Stimulated activated naive CD8-positive, alpha-beta T cell treated with anti-CD3 and anti-CD28 coated beads, Interleukin-15, Interleukin-2, amounts not matched to agents 100 U/mL and 50 U/mL, for 24 hours (primary cell): ENCODE measurements at regions not wholly inside any gene's neighbourhood (a gene's known extent, or its start where the extent isn't known, plus 50 kb on each side); places are given as distances from the start of the nearest gene placed in this dataset.
"Not testable (repeated sequence)": the region's sequence is repeated elsewhere in the genome, so short reads cannot be mapped to it uniquely, and the experiment has no call there.

Source experiments
- ATAC-seq: fragments of 150-1000 bp; cut with Tn5 transposase; one replicate; pipeline ENCODE4 v1.10.0; 2021
- DNase-seq: peaks from one replicate; pipeline ENCODE4 v3.0.0; 2021

- ATAC-seq = no peak
Measured at GRCh38 chr2:189309331-189309730, 129.8 kb upstream of the COL5A2 start.

GRCh38 chr2:189312211-189312610 lies 129.1 kb upstream of the WDR75 start:
- ATAC-seq = no peak

More at GRCh38 chr2:189309331-189309730, 129.8 kb upstream of the COL5A2 start:
- no peak for DNase-seq

GRCh38 chr2:189312643-189313042 lies 128.6 kb upstream of the WDR75 start:
- DNase-seq (no peak), ATAC-seq (peak; percentile 97)

More at GRCh38 chr2:189312211-189312610, 129.1 kb upstream of the WDR75 start:
- DNase-seq = no peak

- ATAC-seq (no peak), DNase-seq (no peak)
Measured at GRCh38 chr2:189318761-189319160, 122.5 kb upstream of the WDR75 start.

GRCh38 chr2:189319424-189319823 lies 121.8 kb upstream of the WDR75 start:
- ATAC-seq, DNase-seq: not testable (repeated sequence)

- DNase-seq (no peak), ATAC-seq (no peak)
Measured at GRCh38 chr2:189327879-189328847, 113.1 kb upstream of the WDR75 start.

GRCh38 chr2:189328848-189329245 lies 112.4 kb upstream of the WDR75 start:
- DNase-seq = no peak
- ATAC-seq = no peak

GRCh38 chr2:189336276-189336975 lies 104.8 kb upstream of the WDR75 start:
- ATAC-seq (no peak), DNase-seq (no peak)

- DNase-seq (no peak), ATAC-seq (no peak)
Measured at GRCh38 chr2:189337656-189338055, 103.6 kb upstream of the WDR75 start.

- DNase-seq = no peak
- ATAC-seq = no peak
Measured at GRCh38 chr2:189338115-189338514, 103.2 kb upstream of the WDR75 start.

GRCh38 chr2:189341077-189341476 lies 100.2 kb upstream of the WDR75 start:
- no peak for DNase-seq
- ATAC-seq = peak; percentile 32

GRCh38 chr2:189344043-189344442 lies 97.2 kb upstream of the WDR75 start:
- no peak for ATAC-seq

GRCh38 chr2:189347540-189347939 lies 93.7 kb upstream of the WDR75 start:
- ATAC-seq (peak; percentile 76), DNase-seq (peak; percentile 6)

More at GRCh38 chr2:189344043-189344442, 97.2 kb upstream of the WDR75 start:
- DNase-seq = no peak

GRCh38 chr2:189348369-189348768 lies 92.9 kb upstream of the WDR75 start:
- ATAC-seq (no peak), DNase-seq (no peak)

GRCh38 chr2:189350540-189351209 lies 90.6 kb upstream of the WDR75 start:
- DNase-seq (no peak), ATAC-seq (no peak)

- ATAC-seq, DNase-seq: not testable (repeated sequence)
Measured at GRCh38 chr2:189351933-189352332, 89.3 kb upstream of the WDR75 start.

GRCh38 chr2:189357375-189357774 lies 83.9 kb upstream of the WDR75 start:
- not testable (repeated sequence) for ATAC-seq, DNase-seq

- no peak for DNase-seq
- ATAC-seq = no peak
Measured at GRCh38 chr2:189360861-189361260, 80.4 kb upstream of the WDR75 start.

- ATAC-seq = peak; percentile 81
- DNase-seq = no peak
Measured at GRCh38 chr2:189362283-189362682, 79.0 kb upstream of the WDR75 start.

GRCh38 chr2:189363559-189363958 lies 77.7 kb upstream of the WDR75 start:
- DNase-seq (no peak), ATAC-seq (no peak)

- ATAC-seq (no peak), DNase-seq (no peak)
Measured at GRCh38 chr2:189364607-189365006, 76.7 kb upstream of the WDR75 start.

- DNase-seq (no peak), ATAC-seq (no peak)
Measured at GRCh38 chr2:189366349-189366748, 74.9 kb upstream of the WDR75 start.
